ENCODE measurements at regions not wholly inside any gene's neighbourhood (a gene's known extent, or its start where the extent isn't known, plus 50 kb on each side); places are given as distances from the start of the nearest gene placed in this dataset.

DNA sequence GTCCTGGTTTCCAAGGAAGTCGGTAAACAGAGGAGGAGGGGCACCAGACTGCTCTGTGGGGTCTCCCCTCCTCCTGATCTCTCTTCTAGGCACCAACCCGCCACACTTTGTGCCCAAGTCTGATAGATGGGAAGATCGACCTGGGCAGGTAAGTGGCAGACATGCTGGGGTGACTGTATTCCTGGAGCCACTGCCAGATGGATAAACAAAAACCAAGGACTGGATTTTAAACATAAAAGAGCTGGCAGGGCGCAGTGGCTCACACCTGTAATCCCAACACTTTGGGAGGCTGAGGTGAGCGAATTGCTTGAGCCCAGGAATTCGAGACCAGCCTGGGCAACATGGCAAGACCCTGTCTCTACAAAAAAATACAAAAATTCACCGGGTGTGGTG lies 181.2 kb downstream of the ANAPC1 start:
- H3K4me3 ChIP-seq = no peak overlapping the region
- H3K27ac ChIP-seq = peak overlapping the region; percentile 82 to 88 (median 87)
- no peaks in the 10 kb centered on the region for H3K9me3 ChIP-seq
- intact Hi-C loops (cut with DNase I; ENCODE audit: low total_unique reads) (loop anchor here (1.0 to 10.0 kb wide), 3 partner anchors 65 to 578 kb away; partner anchors contain the start of gene BCL2L11), in situ Hi-C loops (cut with MboI; ENCODE audit: low sequenced_read_pairs in 4 of 4) (loop anchor here (10.0 to 25.0 kb wide), 5 partner anchors 78 to 915 kb away; partner anchors contain the start of gene BCL2L11 (in 2 of the 4))
- ATAC-seq (no peak), DNase-seq (no peak)
- H3K4me1 ChIP-seq = peaks cover 52 to 53% of the 10 kb centered on the region in 2 donors
- TF ChIP-seq, protein P1, sequence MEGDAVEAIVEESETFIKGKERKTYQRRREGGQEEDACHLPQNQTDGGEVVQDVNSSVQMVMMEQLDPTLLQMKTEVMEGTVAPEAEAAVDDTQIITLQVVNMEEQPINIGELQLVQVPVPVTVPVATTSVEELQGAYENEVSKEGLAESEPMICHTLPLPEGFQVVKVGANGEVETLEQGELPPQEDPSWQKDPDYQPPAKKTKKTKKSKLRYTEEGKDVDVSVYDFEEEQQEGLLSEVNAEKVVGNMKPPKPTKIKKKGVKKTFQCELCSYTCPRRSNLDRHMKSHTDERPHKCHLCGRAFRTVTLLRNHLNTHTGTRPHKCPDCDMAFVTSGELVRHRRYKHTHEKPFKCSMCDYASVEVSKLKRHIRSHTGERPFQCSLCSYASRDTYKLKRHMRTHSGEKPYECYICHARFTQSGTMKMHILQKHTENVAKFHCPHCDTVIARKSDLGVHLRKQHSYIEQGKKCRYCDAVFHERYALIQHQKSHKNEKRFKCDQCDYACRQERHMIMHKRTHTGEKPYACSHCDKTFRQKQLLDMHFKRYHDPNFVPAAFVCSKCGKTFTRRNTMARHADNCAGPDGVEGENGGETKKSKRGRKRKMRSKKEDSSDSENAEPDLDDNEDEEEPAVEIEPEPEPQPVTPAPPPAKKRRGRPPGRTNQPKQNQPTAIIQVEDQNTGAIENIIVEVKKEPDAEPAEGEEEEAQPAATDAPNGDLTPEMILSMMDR (IDR thresholded peaks at IDR 0.05 in 4 of 5, conservative IDR thresholded peaks at IDR 0.05 in 1 of 5) = no peak
- TF ChIP-seq POLR2A (IDR thresholded peaks at IDR 0.05) = no peak
- H3K27me3 ChIP-seq = no peaks in the 10 kb centered on the region
- H3K36me3 ChIP-seq = no peaks in the 10 kb centered on the region

DNA sequence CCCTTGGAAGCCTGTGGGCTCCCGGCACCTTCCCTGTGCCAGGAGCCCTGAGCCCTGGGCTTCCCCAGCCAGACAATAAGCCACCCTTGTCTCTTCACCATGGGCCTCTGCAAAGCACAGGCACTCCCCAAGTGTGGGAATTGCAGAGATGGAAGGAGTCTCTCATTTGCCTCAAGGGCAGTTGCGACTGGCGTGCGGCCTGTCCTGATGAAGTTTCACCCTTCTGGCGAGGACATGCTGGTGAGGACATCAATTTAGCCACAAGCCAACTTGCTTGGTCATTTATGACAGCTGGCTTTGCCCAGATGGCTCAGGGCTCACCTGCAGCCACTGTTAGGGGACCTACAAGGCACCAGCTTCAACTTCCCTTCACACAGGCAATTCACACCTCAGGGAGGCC lies 180.2 kb downstream of the ANAPC1 start:
- H3K4me1 ChIP-seq = peaks cover 45 to 50% of the 10 kb centered on the region in 2 donors
- no peaks in the 10 kb centered on the region for H3K36me3 ChIP-seq
- no peaks in the 10 kb centered on the region for H3K27me3 ChIP-seq
- TF ChIP-seq POLR2A (IDR thresholded peaks at IDR 0.05) = no peak
- TF ChIP-seq, protein P1 (IDR thresholded peaks at IDR 0.05 in 4 of 5, conservative IDR thresholded peaks at IDR 0.05 in 1 of 5) = no peak
- peak; percentile 63 to 76 for ATAC-seq
- peak; percentile 82 to 90 for DNase-seq
- no peak overlapping the region for H3K4me3 ChIP-seq
- intact Hi-C loops (cut with DNase I; ENCODE audit: low total_unique reads) (loop anchor here (5.0 to 10.0 kb wide), 2 partner anchors 66 to 579 kb away; partner anchors contain the start of gene BCL2L11), in situ Hi-C loops (cut with MboI; ENCODE audit: low sequenced_read_pairs in 4 of 4) (loop anchor here (10.0 to 25.0 kb wide), 5 partner anchors 79 to 916 kb away; partner anchors contain the start of gene BCL2L11 (in 2 of the 4))
- peak overlapping the region; percentile 82 to 88 (median 87) for H3K27ac ChIP-seq
- H3K9me3 ChIP-seq = no peaks in the 10 kb centered on the region

DNA sequence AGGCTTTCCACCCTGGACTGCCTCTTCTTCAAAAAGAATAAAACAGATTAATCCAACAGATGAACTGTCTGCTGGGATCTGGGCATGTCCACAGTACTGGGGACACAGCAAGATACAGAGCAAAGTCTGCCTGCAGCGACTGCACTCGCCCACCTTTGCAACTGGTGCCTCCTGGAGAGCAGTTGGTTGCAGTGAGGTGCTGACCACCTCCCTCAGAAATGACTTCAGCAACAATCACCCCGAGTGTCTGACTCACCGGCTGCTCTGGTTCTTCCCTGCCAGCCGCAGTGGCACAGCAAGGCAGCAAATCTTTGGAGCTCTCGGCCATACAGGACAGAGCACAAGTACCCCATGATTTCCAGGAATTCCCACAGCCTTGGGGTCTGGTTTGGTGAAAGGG lies 179.7 kb downstream of the ANAPC1 start:
- Histone ChIP-seq H3K4me3 (no peak overlapping the region), H3K4me1 (peaks cover 45 to 50% of the 10 kb centered on the region in 2 donors), H3K9me3 (no peaks in the 10 kb centered on the region), H3K27ac (peak overlapping the region; percentile 82 to 88 (median 87)), H3K36me3 (no peaks in the 10 kb centered on the region), H3K27me3 (no peaks in the 10 kb centered on the region)
- in situ Hi-C loops (cut with MboI; ENCODE audit: low sequenced_read_pairs in 4 of 4) (loop anchor here (10.0 to 25.0 kb wide), 5 partner anchors 79 to 917 kb away; partner anchors contain the start of gene BCL2L11 (in 2 of the 4)), intact Hi-C loops (cut with DNase I; ENCODE audit: low total_unique reads) (loop anchor here (5.0 to 10.0 kb wide), 2 partner anchors 67 to 579 kb away; partner anchors contain the start of gene BCL2L11)
- no peak for ATAC-seq
- DNase-seq = peak in 1 of 2 donors; percentile 23
- TF ChIP-seq POLR2A (IDR thresholded peaks at IDR 0.05) = no peak
- TF ChIP-seq, protein P1 (IDR thresholded peaks at IDR 0.05 in 4 of 5, conservative IDR thresholded peaks at IDR 0.05 in 1 of 5) = no peak

DNA sequence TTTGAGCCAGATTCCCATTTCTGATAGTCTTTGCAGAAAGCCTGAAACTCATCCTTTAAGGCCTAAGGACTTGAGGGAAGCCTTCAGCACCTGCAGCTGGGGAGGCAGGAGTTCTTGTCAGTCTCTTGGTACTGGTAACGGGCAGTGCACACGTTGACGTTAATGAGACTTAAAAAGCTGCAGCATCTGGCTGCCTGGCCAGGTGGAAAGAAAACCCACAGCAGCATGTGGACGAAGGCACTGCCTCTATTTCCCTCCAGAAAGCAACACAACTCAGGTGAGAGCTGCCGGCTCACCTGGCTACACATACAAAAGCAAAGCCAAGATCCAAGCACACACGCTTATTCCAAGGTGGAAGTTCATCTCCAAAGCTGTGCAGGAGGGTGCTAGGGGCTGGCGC lies 178.8 kb downstream of the ANAPC1 start:
- ATAC-seq (no peak), DNase-seq (no peak)
- H3K36me3 ChIP-seq = no peaks in the 10 kb centered on the region
- H3K9me3 ChIP-seq = no peaks in the 10 kb centered on the region
- H3K4me3 ChIP-seq = no peak overlapping the region
- TF ChIP-seq, protein P1 (IDR thresholded peaks at IDR 0.05 in 4 of 5, conservative IDR thresholded peaks at IDR 0.05 in 1 of 5) = no peak
- TF ChIP-seq POLR2A (IDR thresholded peaks at IDR 0.05) = no peak
- in situ Hi-C loops (cut with MboI; ENCODE audit: low sequenced_read_pairs in 4 of 4) = loop anchor here (10.0 to 25.0 kb wide), 5 partner anchors 80 to 918 kb away; partner anchors contain the start of gene BCL2L11 (in 2 of the 4)
- H3K27me3 ChIP-seq = no peaks in the 10 kb centered on the region
- intact Hi-C loops (cut with DNase I; ENCODE audit: low total_unique reads) = loop anchor here (10.0 kb wide), 1 partner anchor 580 kb away; the partner anchor contains the start of gene BCL2L11
- peaks cover 50 to 55% of the 10 kb centered on the region in 2 donors for H3K4me1 ChIP-seq
- H3K27ac ChIP-seq = peak overlapping the region; percentile 27 to 78 (median 66)
